Central memory CD8-positive, alpha-beta T cell (primary cell): ENCODE measurements at regions not wholly inside any gene's neighbourhood (a gene's known extent, or its start where the extent isn't known, plus 50 kb on each side); places are given as distances from the start of the nearest gene placed in this dataset.
"Not testable (repeated sequence)": the region's sequence is repeated elsewhere in the genome, so short reads cannot be mapped to it uniquely, and the experiment has no call there.

Experiments used
- ATAC-seq: fragments of 150-1000 bp; cut with Tn5 transposase; replicated peaks from 2 replicates; pipeline ENCODE4 v1.10.0; 2022; ENCODE audit warnings: mild to moderate bottlenecking, moderate FRiP score, moderate number of reproducible peaks; ENCODE audit not compliant: poor library complexity, severe bottlenecking; ENCODE audit errors: extremely low read depth
- DNase-seq, 2 donors: peaks; one replicate each; pipeline ENCODE4 v3.0.0; 2021; ENCODE audit warnings: low spot score in 2 of 2
- H3K27ac Mint-ChIP-seq: one replicate; pipeline ENCODE4 v1.8.0; 2022; ENCODE audit warnings: low read depth, mild to moderate bottlenecking, moderate library complexity, mixed read lengths
- H3K27me3 Mint-ChIP-seq: one replicate; pipeline ENCODE4 v1.8.0; 2022; ENCODE audit warnings: mixed read lengths
- H3K36me3 Mint-ChIP-seq: one replicate; pipeline ENCODE4 v1.8.0; 2022; ENCODE audit warnings: mild to moderate bottlenecking, moderate library complexity, mixed read lengths; ENCODE audit not compliant: insufficient read depth
- H3K4me1 Mint-ChIP-seq: one replicate; pipeline ENCODE4 v1.8.0; 2022; ENCODE audit warnings: mixed read lengths
- H3K4me3 Mint-ChIP-seq: one replicate; pipeline ENCODE4 v1.8.0; 2022; ENCODE audit warnings: mild to moderate bottlenecking, moderate library complexity, mixed read lengths
- H3K9me3 Mint-ChIP-seq: one replicate; pipeline ENCODE4 v1.8.0; 2022; ENCODE audit warnings: mixed read lengths

DNA sequence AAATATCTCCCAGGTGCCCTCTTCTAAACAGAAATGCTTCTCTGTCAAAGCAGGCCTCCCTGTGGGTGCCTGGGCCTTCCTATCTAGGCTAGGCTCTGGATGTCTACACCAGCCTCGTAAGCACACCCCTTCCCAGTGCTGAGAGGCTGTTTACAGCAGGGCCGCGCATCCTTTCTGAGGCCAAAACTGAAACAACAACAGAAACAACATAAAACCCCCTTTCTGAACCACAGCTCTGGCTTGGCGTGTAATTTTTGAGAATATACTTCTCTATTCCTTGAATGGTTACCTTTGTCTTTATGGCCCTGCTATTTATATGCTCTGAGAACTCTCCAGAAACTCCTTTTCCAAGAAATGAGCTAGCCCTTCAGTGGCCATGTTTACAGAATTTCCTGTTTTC is 118.4 kb downstream of the BCL2L11 start:
- no peak for ATAC-seq
- H3K27me3 Mint-ChIP-seq = no peaks in the 10 kb centered on the region
- H3K9me3 Mint-ChIP-seq = no peaks in the 10 kb centered on the region
- no peaks in the 10 kb centered on the region for H3K4me1 Mint-ChIP-seq
- peaks cover 4% of the 10 kb centered on the region for H3K36me3 Mint-ChIP-seq
- H3K4me3 Mint-ChIP-seq = no peak overlapping the region
- DNase-seq = no peak
- H3K27ac Mint-ChIP-seq = no peak overlapping the region

DNA sequence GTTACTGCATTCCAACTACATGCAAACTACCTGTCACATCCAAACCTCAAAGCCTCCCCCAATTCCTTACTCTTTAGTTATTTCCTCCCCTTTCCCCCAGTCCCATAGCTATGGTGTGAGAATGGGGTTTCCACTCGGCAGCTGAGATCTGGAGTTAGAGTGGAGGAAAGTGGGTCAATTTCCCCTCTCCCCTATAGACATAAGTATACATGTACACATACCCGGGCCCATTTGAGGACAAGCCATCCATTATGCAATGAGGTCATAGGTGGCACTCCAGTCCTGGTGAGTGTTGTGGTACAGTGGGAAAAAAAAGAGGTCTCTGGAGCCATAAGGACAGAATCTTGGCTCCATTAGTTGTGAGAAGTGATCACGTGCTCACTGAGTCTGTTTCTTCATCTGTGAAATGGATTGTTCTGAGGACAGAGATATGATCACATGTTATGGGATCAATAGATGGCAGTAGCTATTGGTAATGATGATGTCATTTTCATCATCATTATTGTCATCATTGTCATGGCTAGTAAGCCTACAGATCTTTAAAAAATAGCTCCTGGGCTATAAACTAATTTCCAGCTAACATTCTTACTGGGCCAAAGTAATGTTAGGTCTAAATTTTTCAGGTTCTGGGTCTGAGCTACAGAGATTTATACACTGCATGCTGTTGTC is 119.0 kb downstream of the BCL2L11 start:
- Mint-ChIP-seq H3K4me1 (no peaks in the 10 kb centered on the region), H3K27ac (no peak overlapping the region), H3K36me3 (peaks cover 4% of the 10 kb centered on the region), H3K4me3 (no peak overlapping the region), H3K27me3 (no peaks in the 10 kb centered on the region), H3K9me3 (no peaks in the 10 kb centered on the region)
- no peak for ATAC-seq
- no peak for DNase-seq

GRCh38 chr2:111243295-111243694 is 122.6 kb downstream of the BCL2L11 start:
- Mint-ChIP-seq H3K4me1 (no peaks in the 10 kb centered on the region), H3K4me3 (no peak overlapping the region), H3K36me3 (peaks cover 6% of the 10 kb centered on the region), H3K27ac (peak overlapping the region; percentile 22), H3K27me3 (no peaks in the 10 kb centered on the region), H3K9me3 (no peaks in the 10 kb centered on the region)
- ATAC-seq = no peak
- DNase-seq = no peak

DNA sequence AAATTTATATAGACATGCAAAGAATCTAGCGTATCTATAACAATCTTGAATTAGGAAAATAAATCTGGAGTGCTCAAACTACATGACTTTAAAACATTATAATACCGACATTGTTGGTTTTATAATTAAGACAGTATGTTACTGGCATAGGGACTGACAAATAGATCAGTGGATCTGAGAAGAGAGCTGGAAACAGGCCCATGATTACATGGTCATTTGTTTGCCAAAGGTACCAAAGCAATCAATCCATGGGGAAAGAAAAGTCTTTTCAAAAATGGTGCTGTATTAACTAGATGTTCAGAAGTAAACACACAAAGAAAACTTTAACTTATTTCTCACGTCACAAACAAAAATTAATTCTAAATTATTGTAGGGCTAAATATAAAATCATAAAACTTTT is 124.2 kb downstream of the BCL2L11 start:
- H3K36me3 Mint-ChIP-seq = peaks cover 6% of the 10 kb centered on the region
- H3K9me3 Mint-ChIP-seq = no peaks in the 10 kb centered on the region
- DNase-seq (no peak), ATAC-seq (no peak)
- no peaks in the 10 kb centered on the region for H3K27me3 Mint-ChIP-seq
- no peaks in the 10 kb centered on the region for H3K4me1 Mint-ChIP-seq
- no peak overlapping the region for H3K27ac Mint-ChIP-seq
- no peak overlapping the region for H3K4me3 Mint-ChIP-seq

DNA sequence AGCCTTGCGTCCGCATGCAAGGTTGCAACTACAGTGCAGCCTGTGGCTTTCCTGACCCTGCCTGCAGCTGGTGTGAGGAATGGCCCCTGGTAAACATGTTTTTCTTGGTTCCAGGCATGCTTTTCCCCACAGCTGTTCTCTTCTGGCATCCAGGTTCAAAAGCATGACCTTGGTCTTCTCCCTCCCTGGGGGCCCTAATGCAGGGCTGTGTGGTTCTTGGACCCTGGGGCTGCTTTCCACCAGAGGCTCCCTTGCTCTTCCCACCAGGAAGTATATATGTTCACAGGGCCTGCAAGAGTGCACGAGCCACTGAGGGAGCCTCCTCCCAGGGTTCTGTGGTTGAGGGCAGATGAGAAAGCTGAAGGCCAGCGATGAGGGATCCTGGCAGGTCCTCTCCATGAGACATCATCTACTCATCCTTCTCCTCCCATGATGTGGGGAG is 125.9 kb downstream of the BCL2L11 start:
- H3K36me3 Mint-ChIP-seq = peaks cover 8% of the 10 kb centered on the region
- ATAC-seq (no peak), DNase-seq (no peak)
- H3K4me3 Mint-ChIP-seq = no peak overlapping the region
- no peak overlapping the region for H3K27ac Mint-ChIP-seq
- peaks cover 5% of the 10 kb centered on the region for H3K9me3 Mint-ChIP-seq
- no peaks in the 10 kb centered on the region for H3K27me3 Mint-ChIP-seq
- peaks cover 5% of the 10 kb centered on the region for H3K4me1 Mint-ChIP-seq

- H3K27ac Mint-ChIP-seq = no peak overlapping the region
- no peak for ATAC-seq
- H3K9me3 Mint-ChIP-seq = peaks cover 5% of the 10 kb centered on the region
- no peak overlapping the region for H3K4me3 Mint-ChIP-seq
- peaks cover 15% of the 10 kb centered on the region for H3K36me3 Mint-ChIP-seq
- no peaks in the 10 kb centered on the region for H3K27me3 Mint-ChIP-seq
- DNase-seq = no peak
- H3K4me1 Mint-ChIP-seq = peaks cover 10% of the 10 kb centered on the region
Measured at GRCh38 chr2:111247491-111247890, 126.8 kb downstream of the BCL2L11 start.

DNA sequence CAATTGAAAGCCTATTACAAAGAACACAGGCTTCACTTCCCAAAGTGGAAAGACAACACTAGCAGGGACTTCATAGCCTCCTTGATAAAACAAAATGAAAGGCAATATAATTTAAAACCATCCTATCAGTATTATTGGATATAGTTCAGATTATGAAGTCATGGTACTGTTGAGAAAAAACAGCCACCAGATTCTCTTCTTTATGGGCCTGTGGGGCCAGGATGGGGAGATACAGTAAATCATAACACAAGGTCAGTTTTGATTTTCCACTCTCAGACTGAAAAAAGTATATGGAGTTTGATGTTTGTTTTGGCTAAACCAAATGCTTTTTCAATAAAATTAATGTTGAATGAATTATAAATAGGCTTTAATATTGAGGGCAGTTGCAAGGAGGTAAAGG is 129.1 kb downstream of the BCL2L11 start:
- no peak overlapping the region for H3K4me3 Mint-ChIP-seq
- ATAC-seq (no peak), DNase-seq (no peak)
- peaks cover 10% of the 10 kb centered on the region for H3K4me1 Mint-ChIP-seq
- H3K27me3 Mint-ChIP-seq = no peaks in the 10 kb centered on the region
- no peak overlapping the region for H3K27ac Mint-ChIP-seq
- peaks cover 5% of the 10 kb centered on the region for H3K9me3 Mint-ChIP-seq
- peaks cover 17% of the 10 kb centered on the region for H3K36me3 Mint-ChIP-seq

GRCh38 chr2:111250448-111251030 is 129.8 kb downstream of the BCL2L11 start:
- peaks cover 17% of the 10 kb centered on the region for H3K36me3 Mint-ChIP-seq
- H3K27ac Mint-ChIP-seq = peak overlapping the region; percentile 61
- peaks cover 5% of the 10 kb centered on the region for H3K9me3 Mint-ChIP-seq

GRCh38 chr2:111251711-111252110 is 131.0 kb downstream of the BCL2L11 start:
- peak overlapping the region; percentile 61 for H3K27ac Mint-ChIP-seq

More at GRCh38 chr2:111250448-111251030, 129.8 kb downstream of the BCL2L11 start:
- ATAC-seq (no peak), DNase-seq (no peak)
- Mint-ChIP-seq H3K4me3 (no peak overlapping the region), H3K4me1 (peaks cover 10% of the 10 kb centered on the region), H3K27me3 (no peaks in the 10 kb centered on the region)

GRCh38 chr2:111252436-111252835 is 131.7 kb downstream of the BCL2L11 start:
- peaks cover 10% of the 10 kb centered on the region for H3K4me1 Mint-ChIP-seq
- no peak overlapping the region for H3K4me3 Mint-ChIP-seq
- no peaks in the 10 kb centered on the region for H3K27me3 Mint-ChIP-seq
- H3K36me3 Mint-ChIP-seq = peaks cover 13% of the 10 kb centered on the region
- peaks cover 5% of the 10 kb centered on the region for H3K9me3 Mint-ChIP-seq
- ATAC-seq = no peak
- H3K27ac Mint-ChIP-seq = peak overlapping the region; percentile 52
- no peak for DNase-seq

More at GRCh38 chr2:111251711-111252110, 131.0 kb downstream of the BCL2L11 start:
- H3K9me3 Mint-ChIP-seq = peaks cover 5% of the 10 kb centered on the region
- no peak for ATAC-seq
- peak overlapping the region; percentile 21 for H3K4me3 Mint-ChIP-seq
- H3K4me1 Mint-ChIP-seq = peaks cover 10% of the 10 kb centered on the region
- no peak for DNase-seq
- no peaks in the 10 kb centered on the region for H3K27me3 Mint-ChIP-seq
- H3K36me3 Mint-ChIP-seq = peaks cover 14% of the 10 kb centered on the region

GRCh38 chr2:111254916-111255315 is 134.2 kb downstream of the BCL2L11 start:
- H3K36me3 Mint-ChIP-seq = peaks cover 13% of the 10 kb centered on the region
- H3K27me3 Mint-ChIP-seq, ATAC-seq, DNase-seq, H3K4me3 Mint-ChIP-seq, H3K27ac Mint-ChIP-seq, H3K9me3 Mint-ChIP-seq: not testable (repeated sequence)
- peaks cover 10% of the 10 kb centered on the region for H3K4me1 Mint-ChIP-seq

DNA sequence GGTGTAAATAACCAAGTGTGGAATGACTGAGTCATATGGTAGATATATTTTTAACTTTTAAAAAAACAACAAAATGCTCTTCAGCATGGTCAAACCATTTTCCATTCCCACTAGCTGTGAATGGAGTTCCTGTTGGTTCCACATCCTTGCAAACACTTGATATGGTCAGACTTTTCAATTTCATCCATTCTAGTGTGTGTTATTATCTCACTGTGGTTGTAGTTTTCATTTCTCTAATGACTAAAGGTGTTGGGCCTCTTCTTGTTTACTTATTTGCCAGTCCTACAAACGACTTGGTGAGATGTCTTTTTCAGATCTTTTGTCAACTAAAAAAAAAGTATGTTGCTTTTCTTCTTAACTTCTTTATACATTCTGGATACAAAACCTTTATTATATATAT is 135.9 kb downstream of the BCL2L11 start:
- H3K4me1 Mint-ChIP-seq, H3K36me3 Mint-ChIP-seq, DNase-seq, ATAC-seq, H3K9me3 Mint-ChIP-seq, H3K27ac Mint-ChIP-seq, H3K4me3 Mint-ChIP-seq, H3K27me3 Mint-ChIP-seq: not testable (repeated sequence)

DNA sequence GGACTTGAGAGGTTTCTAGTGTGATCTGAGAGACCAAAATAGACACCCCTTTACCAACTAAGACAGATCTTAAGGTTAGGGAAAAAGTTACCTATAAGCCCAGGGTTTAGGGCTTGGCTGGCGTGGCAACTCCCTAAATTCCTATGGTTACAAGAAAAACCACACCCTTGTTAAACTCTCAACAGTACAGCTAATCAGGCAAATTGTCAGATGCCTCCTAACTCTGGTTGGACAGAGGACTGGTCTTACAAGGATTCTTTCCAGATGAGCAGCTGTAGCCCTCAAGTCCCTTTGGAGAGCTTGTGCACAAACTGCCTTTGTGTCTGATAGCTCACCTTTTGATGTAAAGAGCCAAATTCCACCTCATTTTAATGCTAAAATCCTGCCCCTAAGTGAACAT is 136.9 kb downstream of the BCL2L11 start:
- DNase-seq, H3K4me3 Mint-ChIP-seq, H3K36me3 Mint-ChIP-seq, H3K4me1 Mint-ChIP-seq, H3K27ac Mint-ChIP-seq, H3K27me3 Mint-ChIP-seq, H3K9me3 Mint-ChIP-seq, ATAC-seq: not testable (repeated sequence)
